GM12878 (cell line): ENCODE measurements at regions not wholly inside any gene's neighbourhood (a gene's known extent, or its start where the extent isn't known, plus 50 kb on each side); places are given as distances from the start of the nearest gene placed in this dataset.

Experiments
- BACH1 ChIP-seq: fragments of 450-650 bp; IDR thresholded peaks from 2 replicates; pipeline ENCODE4 v1.6.1; 2017; ENCODE audit warnings: mild to moderate bottlenecking, borderline replicate concordance
- BCL11A ChIP-seq: IDR thresholded peaks from 2 replicates; pipeline ENCODE4 v1.6.1; 2011; ENCODE audit warnings: low read depth, low read length
- BHLHE40 ChIP-seq, 2 experiments: fragments of 450-650 bp in 1 of 2; IDR thresholded peaks; 2 replicates each; pipeline ENCODE4 v1.6.1; 2011 to 2017; ENCODE audit warnings: low read depth in 2 of 2, borderline replicate concordance in 1 of 2, improper control_type of control experiment in 1 of 2, low read length in 1 of 2, mild to moderate bottlenecking in 1 of 2
- CBX5 ChIP-seq: sonication (generic); IDR thresholded peaks from 2 replicates; pipeline ENCODE4 v1.6.1; 2016; ENCODE audit warnings: low read depth, moderate library complexity, mild to moderate bottlenecking, inconsistent platforms
- EP300 ChIP-seq, 2 experiments: fragments of 150-350 bp in 1 of 2; IDR thresholded peaks; 2 replicates each; pipeline ENCODE4 v1.6.1; 2011 to 2012; ENCODE audit warnings: low read depth in 2 of 2, low read length in 2 of 2, borderline replicate concordance in 1 of 2, improper control_type of control experiment in 1 of 2, inconsistent platforms in 1 of 2; ENCODE audit not compliant: control insufficient read depth in 1 of 2
- NFYB ChIP-seq: IDR thresholded peaks from 2 replicates; pipeline ENCODE4 v1.6.1; 2011; ENCODE audit warnings: low read depth, mild to moderate bottlenecking, low read length, improper control_type of control experiment, moderate library complexity; ENCODE audit not compliant: insufficient read depth
- PAX8 ChIP-seq: fragments of 450-650 bp; IDR thresholded peaks from 2 replicates; pipeline ENCODE4 v1.6.1; 2017; ENCODE audit warnings: mild to moderate bottlenecking, moderate library complexity
- POU2F2 ChIP-seq: IDR thresholded peaks from 3 replicates; pipeline ENCODE4 v1.6.1; 2011; ENCODE audit warnings: low read depth, mild to moderate bottlenecking, low read length, borderline replicate concordance
- REST ChIP-seq: IDR thresholded peaks from 2 replicates; pipeline ENCODE4 v1.6.1; 2012; ENCODE audit warnings: mild to moderate bottlenecking, low read depth, low read length
- SIX5 ChIP-seq: IDR thresholded peaks from 2 replicates; pipeline ENCODE4 v1.6.1; 2011; ENCODE audit warnings: mild to moderate bottlenecking, low read depth, low read length, moderate library complexity; ENCODE audit not compliant: severe bottlenecking
- SUZ12 ChIP-seq: fragments of 200-600 bp; sonication (generic); IDR thresholded peaks from one replicate; pipeline ENCODE4 v1.6.1; 2018; ENCODE audit warnings: antibody characterized with exemption, mild to moderate bottlenecking; ENCODE audit not compliant: unreplicated experiment
- TCF12 ChIP-seq: IDR thresholded peaks from 2 replicates; pipeline ENCODE4 v1.6.1; 2011; ENCODE audit warnings: low read depth, mild to moderate bottlenecking, low read length
- WRNIP1 ChIP-seq: IDR thresholded peaks from 2 replicates; pipeline ENCODE4 v1.6.1; 2011; ENCODE audit warnings: low read depth, low read length, improper control_type of control experiment, borderline replicate concordance
- ZBED1 ChIP-seq: IDR thresholded peaks from 2 replicates; pipeline ENCODE4 v1.6.1; 2016; ENCODE audit warnings: borderline replicate concordance
- ZNF207 ChIP-seq: fragments of 450-650 bp; IDR thresholded peaks from 2 replicates; pipeline ENCODE4 v1.6.1; 2014; ENCODE audit warnings: antibody characterized with exemption, mild to moderate bottlenecking, borderline replicate concordance
- TF ChIP-seq, protein P1 (sequence below): IDR thresholded peaks from 2 replicates; pipeline ENCODE4 v1.6.1; 2012; ENCODE audit warnings: low read depth, low read length, improper control_type of control experiment

GRCh38 chr7:121530227-121531174 is 134.4 kb upstream of the FAM3C start (continued):
- TF ChIP-seq EP300 (IDR thresholded peaks at IDR 0.05; ENCODE audit: borderline replicate concordance in 1 of 2, control insufficient read depth in 1 of 2, low read depth in 2 of 2, low read length in 2 of 2) (peak; percentile 99 to 100), NFYB (peak; percentile 75), WRNIP1 (0 out of 2 replicates have a peak, but pooled peaks have one; percentile 72), BCL11A (peak; percentile 100), ZBED1 (peak; percentile 94), REST (no peak), PAX8 (no peak), SIX5 (no peak), SUZ12 (no peak), TCF12 (peak; percentile 92), ZNF207 (no peak), BACH1 (peak; percentile 97), BHLHE40 (IDR thresholded peaks at IDR 0.05; ENCODE audit: borderline replicate concordance in 1 of 2, low read depth in 2 of 2, low read length in 1 of 2) (peak; percentile 91 to 93), POU2F2 (peak; percentile 90), CBX5 (peak; percentile 94)
- TF ChIP-seq, protein P1, sequence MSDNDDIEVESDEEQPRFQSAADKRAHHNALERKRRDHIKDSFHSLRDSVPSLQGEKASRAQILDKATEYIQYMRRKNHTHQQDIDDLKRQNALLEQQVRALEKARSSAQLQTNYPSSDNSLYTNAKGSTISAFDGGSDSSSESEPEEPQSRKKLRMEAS: 0 out of 2 replicates have a peak, but pooled peaks have one; percentile 50
